IMR-90 (cell line): ENCODE measurements at regions not wholly inside any gene's neighbourhood (a gene's known extent, or its start where the extent isn't known, plus 50 kb on each side); places are given as distances from the start of the nearest gene placed in this dataset.

ENCODE experiments used
- ATAC-seq: fragments of 200-7000 bp; cut with Tn5 transposase; 2 replicates; pipeline ENCODE4 v1.9.1; 2020; ENCODE audit warnings: low read depth, mild to moderate bottlenecking, moderate library complexity
- BruUV-seq: library from RNA; stranded (reverse); fragments of 400-500 nt; replicated peaks from 2 replicates; lab custom pipeline; 2021; lab: Mats Ljungman, UMichigan
- CTCF ChIA-PET: fragments of 300-600 bp; formaldehyde crosslinking; extraction: SDS; loops from one replicate; lab custom pipeline; 2021; ENCODE audit warnings: antibody characterized with exemption; lab: Yijun Ruan, JAX
- POLR2A ChIA-PET: fragments of 300-600 bp; sonication (Branson Sonifier 250); formaldehyde crosslinking; loops from one replicate; lab custom pipeline; 2022; ENCODE audit warnings: antibody characterized with exemption; ENCODE audit not compliant: unreplicated experiment; lab: Charles Lee
- DNase-seq: peaks from one replicate; pipeline ENCODE4 v3.0.0; 2013
- H2AFZ ChIP-seq: replicated peaks from 2 replicates; pipeline ENCODE3; 2013; ENCODE audit warnings: low read length, mild to moderate bottlenecking; ENCODE audit not compliant: poor library complexity
- H2AK5ac ChIP-seq: 2 replicates; pipeline ENCODE4 v1.6.1; 2013; ENCODE audit warnings: low read depth, low read length, inconsistent platforms
- H2AK9ac ChIP-seq: replicated peaks from 2 replicates; pipeline ENCODE3; 2013; ENCODE audit warnings: mild to moderate bottlenecking, low read depth, low read length, moderate library complexity; ENCODE audit not compliant: poor library complexity
- H2BK120ac ChIP-seq: 2 replicates; pipeline ENCODE4 v1.6.1; 2013; ENCODE audit warnings: low read depth, low read length, inconsistent platforms
- H2BK15ac ChIP-seq: 3 replicates; pipeline ENCODE4 v1.6.1; 2013; ENCODE audit warnings: low read depth, low read length, inconsistent platforms
- H2BK20ac ChIP-seq: 2 replicates; pipeline ENCODE4 v1.6.1; 2013; ENCODE audit warnings: low read depth, mild to moderate bottlenecking, inconsistent platforms, low read length, moderate library complexity
- H2BK5ac ChIP-seq: 2 replicates; pipeline ENCODE4 v1.6.1; 2013; ENCODE audit warnings: mild to moderate bottlenecking, low read depth, low read length, inconsistent platforms; ENCODE audit not compliant: poor library complexity, severe bottlenecking
- H3K14ac ChIP-seq: replicated peaks from 2 replicates; pipeline ENCODE4 v1.6.1; 2013; ENCODE audit warnings: low read depth, low read length, inconsistent platforms
- H3K18ac ChIP-seq: 2 replicates; pipeline ENCODE4 v1.6.1; 2013; ENCODE audit warnings: low read depth, low read length, control low read depth
- H3K23ac ChIP-seq: 2 replicates; pipeline ENCODE4 v1.6.1; 2013; ENCODE audit warnings: low read depth, low read length, inconsistent platforms
- H3K27ac ChIP-seq: 2 replicates; pipeline ENCODE4 v1.5.1; 2013; ENCODE audit warnings: mild to moderate bottlenecking, control low read depth, low read length; ENCODE audit not compliant: insufficient read depth
- H3K27me3 ChIP-seq: 2 replicates; pipeline ENCODE4 v1.6.1; 2013; ENCODE audit warnings: low read length; ENCODE audit not compliant: control insufficient read depth, insufficient read depth
- H3K36me3 ChIP-seq: 2 replicates; pipeline ENCODE4 v1.6.1; 2013; ENCODE audit warnings: low read length, mixed read lengths; ENCODE audit not compliant: control insufficient read depth, insufficient read depth
- H3K4ac ChIP-seq: 2 replicates; pipeline ENCODE4 v1.6.1; 2013; ENCODE audit warnings: low read depth, low read length, inconsistent platforms
- H3K4me1 ChIP-seq: 2 replicates; pipeline ENCODE4 v1.6.1; 2013; ENCODE audit warnings: low read length, mixed read lengths; ENCODE audit not compliant: control insufficient read depth, insufficient read depth
- H3K4me2 ChIP-seq: 2 replicates; pipeline ENCODE4 v1.6.1; 2013; ENCODE audit warnings: low read depth, mild to moderate bottlenecking, control low read depth, low read length, moderate library complexity
- H3K4me3 ChIP-seq: 2 replicates; pipeline ENCODE4 v1.5.1; 2013; ENCODE audit warnings: low read depth, mild to moderate bottlenecking, control low read depth, low read length, moderate library complexity; ENCODE audit not compliant: insufficient read depth
- H3K56ac ChIP-seq: 2 replicates; pipeline ENCODE4 v1.6.1; 2013; ENCODE audit warnings: low read length, inconsistent platforms; ENCODE audit not compliant: insufficient read depth; ENCODE audit errors: extremely low read depth
- H3K79me1 ChIP-seq, 2 experiments: 2 replicates each; pipeline ENCODE4 v1.6.1; 2013; ENCODE audit warnings: low read length in 2 of 2, inconsistent platforms in 1 of 2, low read depth in 1 of 2
- H3K9ac ChIP-seq: 2 replicates; pipeline ENCODE4 v1.6.1; 2013; ENCODE audit warnings: low read depth, low read length, control low read depth
- H3K9me1 ChIP-seq: 2 replicates; pipeline ENCODE4 v1.6.1; 2013; ENCODE audit warnings: low read length, inconsistent platforms; ENCODE audit not compliant: insufficient read depth
- H3K9me3 ChIP-seq: 2 replicates; pipeline ENCODE4 v1.6.1; 2013; ENCODE audit warnings: low read length; ENCODE audit not compliant: control insufficient read depth, insufficient read depth
- H4K20me1 ChIP-seq: 2 replicates; pipeline ENCODE4 v1.6.1; 2013; ENCODE audit warnings: low read length, inconsistent platforms; ENCODE audit not compliant: insufficient read depth
- H4K5ac ChIP-seq: 2 replicates; pipeline ENCODE4 v1.6.1; 2013; ENCODE audit warnings: mild to moderate bottlenecking, low read depth, low read length, control low read depth
- H4K8ac ChIP-seq, 2 experiments: 2 replicates each; pipeline ENCODE4 v1.6.1; 2013; ENCODE audit warnings: low read depth in 2 of 2, low read length in 2 of 2, control low read depth in 1 of 2, inconsistent platforms in 1 of 2
- H4K91ac ChIP-seq: 2 replicates; pipeline ENCODE4 v1.6.1; 2013; ENCODE audit warnings: low read depth, low read length, inconsistent platforms; ENCODE audit not compliant: insufficient read depth
- RCOR1 ChIP-seq: IDR thresholded peaks from 2 replicates; pipeline ENCODE4 v1.6.1; 2012; ENCODE audit warnings: mild to moderate bottlenecking, low read length, improper control_type of control experiment; ENCODE audit not compliant: insufficient replicate concordance
- SMC3 ChIP-seq: fragments of 150-350 bp; IDR thresholded peaks from 2 replicates; pipeline ENCODE4 v1.6.1; 2016; ENCODE audit warnings: low read depth, mild to moderate bottlenecking, antibody characterized with exemption, low read length, moderate library complexity
- WGBS, 2 experiments: methylation state at CpG; one replicate each; pipeline versions ENCODE4 v1.1.5 to v1.1.7; 2013; ENCODE audit warnings: missing lambda C conversion rate in 2 of 2; ENCODE audit not compliant: insufficient read length in 1 of 2; ENCODE audit errors: extremely low coverage in 2 of 2; 5-methylcytosine and 5-hydroxymethylcytosine counted together
- dilution Hi-C: fragments of 300-500 bp; cut with HindIII; formaldehyde crosslinking; loops from one replicate; pipeline ENCODE4 v1.14.3; 2018; ENCODE audit warnings: low sequenced_read_pairs; ENCODE audit not compliant: unreplicated experiment
- in situ Hi-C: fragments of 300-500 bp; cut with MboI; formaldehyde crosslinking; loops from 3 replicates; pipeline ENCODE4 v1.14.3; 2019; ENCODE audit warnings: low sequenced_read_pairs, inconsistent platforms, mixed read lengths
- intact Hi-C: fragments of 100-400 bp; cut with micrococcal nuclease; formaldehyde crosslinking; loops from 2 replicates; pipeline ENCODE4 v1.10.0; 2022
- TF ChIP-seq, protein P1 (sequence below): fragments of 150-350 bp; IDR thresholded peaks from 2 replicates; pipeline ENCODE4 v1.6.1; 2017; ENCODE audit warnings: mild to moderate bottlenecking, antibody characterized with exemption, low read length, low read depth

DNA sequence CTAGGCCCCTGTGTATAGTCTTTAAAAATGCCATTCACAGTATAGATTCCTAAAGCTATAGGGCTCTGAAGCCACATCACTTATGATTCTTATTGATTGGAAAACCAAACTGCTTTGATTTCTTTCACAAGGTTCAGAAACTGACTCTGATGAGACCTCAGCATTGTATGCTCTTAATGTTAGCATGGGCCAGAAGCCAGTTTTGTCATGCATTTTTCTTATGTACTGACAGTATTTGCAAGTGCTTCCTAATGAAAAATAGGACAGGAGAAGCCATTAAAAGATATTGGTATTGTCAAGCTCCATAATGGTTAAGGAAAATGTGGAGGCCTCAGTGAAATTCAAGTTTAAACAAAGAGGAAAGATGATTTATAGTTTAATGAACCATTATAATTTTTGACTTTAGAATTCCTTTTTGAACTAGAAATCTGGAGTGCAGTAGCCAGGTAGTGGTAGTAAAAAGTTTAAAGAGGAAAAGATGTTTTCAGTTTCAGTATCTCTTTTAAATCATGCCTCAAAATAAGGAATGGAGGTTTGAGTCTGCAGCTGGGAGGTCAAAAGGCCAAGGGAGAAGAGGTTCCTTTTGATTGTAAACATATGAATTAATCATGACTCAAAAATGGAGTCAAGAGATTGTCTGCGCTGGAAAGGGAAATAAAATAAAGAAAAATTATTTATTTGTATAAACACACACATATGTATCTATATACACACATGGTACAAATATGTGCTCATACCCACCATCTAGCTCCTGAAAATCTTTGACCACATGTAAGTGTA, 388.1 kb upstream of the PRICKLE1 start:
- no peaks in the 10 kb centered on the region for H3K9me3 ChIP-seq
- in situ Hi-C loops, result no loop called here

More for the DNA sequence above, 388.1 kb upstream of the PRICKLE1 start:
- Histone ChIP-seq H3K18ac (no peak overlapping the region), H3K36me3 (no peaks in the 10 kb centered on the region), H2AK9ac (no peak overlapping the region), H3K4me2 (no peak overlapping the region), H2BK20ac (no peak overlapping the region), H3K9ac (no peak overlapping the region), H4K5ac (no peak overlapping the region), H3K4ac (no peak overlapping the region), H3K4me1 (peaks cover 2% of the 10 kb centered on the region; the same call in 1 of the 2 replicates), H2AFZ (no peak overlapping the region), H4K20me1 (no peaks in the 10 kb centered on the region), H2AK5ac (no peak overlapping the region), H3K23ac (no peak overlapping the region), H3K9me1 (no peaks in the 10 kb centered on the region; the same call in 1 of the 2 replicates), H4K91ac (no peak overlapping the region), H3K56ac (no peak overlapping the region), H2BK15ac (no peak overlapping the region), H3K27ac (no peak overlapping the region), H2BK120ac (no peak overlapping the region), H3K27me3 (no peaks in the 10 kb centered on the region), H2BK5ac (no peak overlapping the region), H3K4me3 (no peak overlapping the region), H3K79me1 (no peaks in the 10 kb centered on the region), H4K8ac (no peak overlapping the region), H3K14ac (no peak overlapping the region)
- dilution Hi-C loops, result no loop called here
- DNase-seq (peak; percentile 44), ATAC-seq (no peak)
- intact Hi-C loops, result no loop called here
- ChIA-PET POLR2A (no interaction called here), CTCF (no interaction called here)
- TF ChIP-seq RCOR1 (no peak), SMC3 (no peak)
- TF ChIP-seq, protein P1, sequence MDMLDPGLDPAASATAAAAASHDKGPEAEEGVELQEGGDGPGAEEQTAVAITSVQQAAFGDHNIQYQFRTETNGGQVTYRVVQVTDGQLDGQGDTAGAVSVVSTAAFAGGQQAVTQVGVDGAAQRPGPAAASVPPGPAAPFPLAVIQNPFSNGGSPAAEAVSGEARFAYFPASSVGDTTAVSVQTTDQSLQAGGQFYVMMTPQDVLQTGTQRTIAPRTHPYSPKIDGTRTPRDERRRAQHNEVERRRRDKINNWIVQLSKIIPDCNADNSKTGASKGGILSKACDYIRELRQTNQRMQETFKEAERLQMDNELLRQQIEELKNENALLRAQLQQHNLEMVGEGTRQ, result no peak
- BruUV-seq, result no TSS peak
- WGBS, 2 experiments, result no CpG with 5 or more reads among the region's 1 CpG
